Amygdala (tissue), 56 donors: ENCODE measurements at regions not wholly inside any gene's neighbourhood (a gene's known extent, or its start where the extent isn't known, plus 50 kb on each side); places are given as distances from the start of the nearest gene placed in this dataset.

Experiments
- DNase-seq, 56 donors: peaks; one replicate each; lab custom pipeline; 2025; lab: John Stamatoyannopoulos, UW

- no peak for DNase-seq
Observed at GRCh38 chr15:62561571-62561970, 396.5 kb upstream of the C2CD4B start.

- DNase-seq = no peak
Observed at GRCh38 chr15:62564886-62565633, 400.0 kb upstream of the C2CD4B start.

GRCh38 chr15:62565634-62566026 is 400.5 kb upstream of the C2CD4B start:
- no peak for DNase-seq

GRCh38 chr15:62566248-62566647 is 401.2 kb upstream of the C2CD4B start:
- DNase-seq = no peak

GRCh38 chr15:62567501-62567900 is 402.4 kb upstream of the C2CD4B start:
- no peak for DNase-seq

GRCh38 chr15:62568004-62568403 is 402.9 kb upstream of the C2CD4B start:
- no peak for DNase-seq

- no peak for DNase-seq
Observed at GRCh38 chr15:62568702-62569101, 403.6 kb upstream of the C2CD4B start.

GRCh38 chr15:62569460-62570404 is 404.6 kb upstream of the C2CD4B start:
- peak in 9 of 56 donors; percentile 2 to 58 (median 8) for DNase-seq

GRCh38 chr15:62570405-62570783 is 405.3 kb upstream of the C2CD4B start:
- no peak for DNase-seq

- DNase-seq = no peak
Observed at GRCh38 chr15:62571072-62571471, 406.0 kb upstream of the C2CD4B start.

- DNase-seq = no peak
Observed at GRCh38 chr15:62572797-62573196, 407.7 kb upstream of the C2CD4B start.

GRCh38 chr15:62573876-62574275 is 408.8 kb upstream of the C2CD4B start:
- no peak for DNase-seq

- DNase-seq = no peak
Observed at GRCh38 chr15:62578546-62578945, 413.5 kb upstream of the C2CD4B start.

GRCh38 chr15:62578960-62579359 is 413.9 kb upstream of the C2CD4B start:
- DNase-seq = no peak

GRCh38 chr15:62579842-62580241 is 414.8 kb upstream of the C2CD4B start:
- no peak for DNase-seq

GRCh38 chr15:62582580-62582979 is 417.5 kb upstream of the C2CD4B start:
- no peak for DNase-seq

- DNase-seq = no peak
Observed at GRCh38 chr15:62584301-62585235, 419.5 kb upstream of the C2CD4B start.

GRCh38 chr15:62588938-62589670 is 424.0 kb upstream of the C2CD4B start:
- DNase-seq = no peak

- DNase-seq = no peak
Observed at GRCh38 chr15:62591842-62592838, 427.1 kb upstream of the C2CD4B start.
